ENCODE measurements at regions not wholly inside any gene's neighbourhood (a gene's known extent, or its start where the extent isn't known, plus 50 kb on each side); places are given as distances from the start of the nearest gene placed in this dataset.

- TF ChIP-seq POLR2A (IDR thresholded peaks at IDR 0.05) (no peak), CTCF (IDR thresholded peaks at IDR 0.05) (no peak), EP300 (IDR thresholded peaks at IDR 0.05) (no peak)
Measured at GRCh38 chr18:56276466-56276865, 361.9 kb downstream of the TXNL1 start.

Measured in ovary (tissue), 3 donors.